Fibroblast of skin of scalp (primary cell): ENCODE measurements at regions not wholly inside any gene's neighbourhood (a gene's known extent, or its start where the extent isn't known, plus 50 kb on each side); places are given as distances from the start of the nearest gene placed in this dataset.

ENCODE experiments used
- DNase-seq: peaks from one replicate; pipeline ENCODE4 v3.0.0-alpha.2; 2013

GRCh38 chr18:47461406-47461948 lies 210.0 kb upstream of the SKOR2 start:
- DNase-seq: no peak

- no peak for DNase-seq
These were observed 207.0 kb upstream of the SKOR2 start for GRCh38 chr18:47458483-47458882.

GRCh38 chr18:47457614-47458013 lies 206.2 kb upstream of the SKOR2 start:
- DNase-seq: no peak

GRCh38 chr18:47453038-47453437 lies 201.6 kb upstream of the SKOR2 start:
- DNase-seq: no peak

- no peak for DNase-seq
These were observed 197.5 kb upstream of the SKOR2 start for GRCh38 chr18:47448956-47449355.

GRCh38 chr18:47441914-47442313 lies 190.5 kb upstream of the SKOR2 start:
- no peak for DNase-seq

GRCh38 chr18:47438001-47438400 lies 186.5 kb upstream of the SKOR2 start:
- no peak for DNase-seq

GRCh38 chr18:47436871-47437270 lies 185.4 kb upstream of the SKOR2 start:
- no peak for DNase-seq

GRCh38 chr18:47434214-47434746 lies 182.8 kb upstream of the SKOR2 start:
- DNase-seq: no peak

- DNase-seq: no peak
These were observed 176.6 kb upstream of the SKOR2 start for GRCh38 chr18:47427923-47428637.

GRCh38 chr18:47427072-47427471 lies 175.6 kb upstream of the SKOR2 start:
- DNase-seq: no peak

GRCh38 chr18:47425365-47425764 lies 173.9 kb upstream of the SKOR2 start:
- DNase-seq: no peak

- DNase-seq: peak; percentile 31
These were observed 171.1 kb upstream of the SKOR2 start for GRCh38 chr18:47422524-47422923.

- DNase-seq: no peak
These were observed 168.7 kb upstream of the SKOR2 start for GRCh38 chr18:47420130-47420529.

- DNase-seq: peak; percentile 56
These were observed 167.3 kb upstream of the SKOR2 start for GRCh38 chr18:47418746-47419145.

- no peak for DNase-seq
These were observed 166.3 kb upstream of the SKOR2 start for GRCh38 chr18:47417807-47418206.

- no peak for DNase-seq
These were observed 164.4 kb upstream of the SKOR2 start for GRCh38 chr18:47415881-47416280.

GRCh38 chr18:47413327-47413726 lies 161.9 kb upstream of the SKOR2 start:
- peak; percentile 48 for DNase-seq

- no peak for DNase-seq
These were observed 161.5 kb upstream of the SKOR2 start for GRCh38 chr18:47412924-47413323.

GRCh38 chr18:47411159-47411558 lies 159.7 kb upstream of the SKOR2 start:
- no peak for DNase-seq

GRCh38 chr18:47410139-47410538 lies 158.7 kb upstream of the SKOR2 start:
- no peak for DNase-seq

GRCh38 chr18:47409519-47409918 lies 158.1 kb upstream of the SKOR2 start:
- DNase-seq: no peak

GRCh38 chr18:47407736-47408135 lies 156.3 kb upstream of the SKOR2 start:
- DNase-seq: no peak

GRCh38 chr18:47404845-47405244 lies 153.4 kb upstream of the SKOR2 start:
- DNase-seq: no peak
